ENCODE measurements at regions not wholly inside any gene's neighbourhood (a gene's known extent, or its start where the extent isn't known, plus 50 kb on each side); places are given as distances from the start of the nearest gene placed in this dataset.

DNA sequence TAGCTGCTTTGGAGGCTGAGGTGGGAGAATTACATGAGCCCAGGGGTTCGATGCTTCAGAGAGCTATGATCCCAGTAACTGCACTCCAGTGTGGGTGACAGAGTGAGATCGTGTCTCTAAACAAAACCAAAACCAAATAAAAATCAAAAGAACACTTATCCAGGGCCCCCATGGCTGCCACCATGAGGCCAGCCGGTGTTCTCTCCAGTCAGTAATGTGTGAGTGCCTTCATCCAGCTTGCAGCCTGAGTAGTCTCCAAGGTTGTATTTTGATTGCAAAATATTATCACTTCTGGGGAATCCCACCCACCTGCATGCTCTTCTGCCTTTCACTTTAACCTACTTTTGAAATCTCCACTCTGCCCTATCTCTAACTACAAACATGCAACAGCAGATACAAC lies 221.0 kb upstream of the WSB1 start:
- no peak overlapping the region for H3K27ac Mint-ChIP-seq
- intact Hi-C loops (cut with micrococcal nuclease): no loop called here
- no peaks in the 10 kb centered on the region for H3K9me3 Mint-ChIP-seq
- no peaks in the 10 kb centered on the region for H3K36me3 Mint-ChIP-seq (ENCODE audit: low read depth)
- peaks cover 4% of the 10 kb centered on the region for H3K27me3 Mint-ChIP-seq (ENCODE audit: low read depth)
- CTCF ChIA-PET: no interaction called here
- no peaks in the 10 kb centered on the region for H3K4me1 Mint-ChIP-seq (ENCODE audit: low read depth)
- no peak for DNase-seq
- no peak overlapping the region for H3K4me3 Mint-ChIP-seq

DNA sequence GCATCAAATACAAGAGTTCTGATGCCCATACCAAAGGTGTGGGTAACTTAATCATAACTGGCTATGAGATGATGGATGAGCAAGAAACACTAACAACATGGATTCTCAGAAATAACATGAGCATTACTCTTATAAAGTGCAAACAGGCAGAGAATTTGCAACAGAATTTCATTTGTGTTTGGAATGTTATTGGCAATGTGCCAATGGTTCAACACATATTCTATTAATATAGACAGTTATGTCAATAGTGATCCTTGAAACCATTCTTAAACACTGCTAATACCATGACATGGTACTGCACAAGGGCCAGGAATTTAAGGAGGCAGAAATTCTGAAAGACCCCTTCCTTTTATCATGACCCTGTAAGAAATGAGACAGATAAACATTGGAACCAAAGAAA lies 217.1 kb upstream of the WSB1 start:
- H3K4me1 Mint-ChIP-seq (ENCODE audit: low read depth): no peaks in the 10 kb centered on the region
- no peaks in the 10 kb centered on the region for H3K9me3 Mint-ChIP-seq
- CTCF ChIA-PET: no interaction called here
- H3K27ac Mint-ChIP-seq: no peak overlapping the region
- no peak overlapping the region for H3K4me3 Mint-ChIP-seq
- H3K27me3 Mint-ChIP-seq (ENCODE audit: low read depth): peaks cover 9% of the 10 kb centered on the region
- DNase-seq: no peak
- H3K36me3 Mint-ChIP-seq (ENCODE audit: low read depth): no peaks in the 10 kb centered on the region
- intact Hi-C loops (cut with micrococcal nuclease): no loop called here

DNA sequence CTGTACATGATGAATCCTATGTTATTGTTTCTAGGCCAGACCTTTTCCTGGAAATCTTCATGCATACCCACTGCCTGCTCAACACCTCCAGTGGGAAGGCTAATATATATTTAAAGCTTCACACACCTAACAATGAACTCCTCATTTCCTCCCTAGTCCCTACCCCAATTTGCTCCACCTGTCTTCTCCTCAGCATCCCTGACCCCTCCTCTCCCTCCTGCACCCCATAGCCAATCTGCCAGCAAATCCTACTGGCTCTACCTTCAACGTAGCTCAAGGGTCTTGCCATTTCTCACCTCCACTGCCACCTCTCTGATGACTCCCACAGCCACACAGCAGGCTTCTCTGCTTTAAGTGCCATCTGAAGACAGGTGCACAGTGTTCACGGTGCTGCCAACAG lies 215.6 kb upstream of the WSB1 start:
- peaks cover 10% of the 10 kb centered on the region for H3K27me3 Mint-ChIP-seq (ENCODE audit: low read depth)
- no peaks in the 10 kb centered on the region for H3K9me3 Mint-ChIP-seq
- no peak overlapping the region for H3K4me3 Mint-ChIP-seq
- no peak for DNase-seq
- H3K36me3 Mint-ChIP-seq (ENCODE audit: low read depth): no peaks in the 10 kb centered on the region
- CTCF ChIA-PET: no interaction called here
- H3K4me1 Mint-ChIP-seq (ENCODE audit: low read depth): no peaks in the 10 kb centered on the region
- intact Hi-C loops (cut with micrococcal nuclease): no loop called here
- H3K27ac Mint-ChIP-seq: no peak overlapping the region

DNA sequence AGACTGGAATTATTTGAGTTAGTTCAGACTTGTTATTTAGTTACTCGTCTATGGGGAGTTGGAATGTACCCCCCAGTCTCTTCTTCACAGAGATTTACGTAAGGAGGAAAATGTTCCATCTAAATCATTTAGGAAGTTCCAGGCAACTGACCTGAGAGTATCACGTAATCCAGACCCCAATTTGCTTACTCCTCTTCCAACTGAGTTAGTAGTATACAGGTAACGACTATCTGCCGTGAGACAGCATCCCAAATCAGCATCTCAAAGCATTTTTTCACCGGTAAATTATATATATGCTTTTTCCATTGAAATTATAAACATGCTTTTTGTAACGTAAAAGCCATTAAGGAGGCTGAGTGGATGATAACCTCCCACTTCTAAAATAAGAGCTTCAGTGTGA lies 214.3 kb upstream of the WSB1 start:
- no peak for DNase-seq
- Mint-ChIP-seq H3K27me3 (ENCODE audit: low read depth) (peaks cover 14% of the 10 kb centered on the region), H3K36me3 (ENCODE audit: low read depth) (no peaks in the 10 kb centered on the region), H3K9me3 (no peaks in the 10 kb centered on the region), H3K27ac (no peak overlapping the region), H3K4me1 (ENCODE audit: low read depth) (no peaks in the 10 kb centered on the region), H3K4me3 (no peak overlapping the region)
- CTCF ChIA-PET: interaction anchor here (0.7 kb wide), 1 partner anchor 123 kb away, joined by 6 read pairs; no protein-coding TSS in a partner anchor
- intact Hi-C loops (cut with micrococcal nuclease): no loop called here

DNA sequence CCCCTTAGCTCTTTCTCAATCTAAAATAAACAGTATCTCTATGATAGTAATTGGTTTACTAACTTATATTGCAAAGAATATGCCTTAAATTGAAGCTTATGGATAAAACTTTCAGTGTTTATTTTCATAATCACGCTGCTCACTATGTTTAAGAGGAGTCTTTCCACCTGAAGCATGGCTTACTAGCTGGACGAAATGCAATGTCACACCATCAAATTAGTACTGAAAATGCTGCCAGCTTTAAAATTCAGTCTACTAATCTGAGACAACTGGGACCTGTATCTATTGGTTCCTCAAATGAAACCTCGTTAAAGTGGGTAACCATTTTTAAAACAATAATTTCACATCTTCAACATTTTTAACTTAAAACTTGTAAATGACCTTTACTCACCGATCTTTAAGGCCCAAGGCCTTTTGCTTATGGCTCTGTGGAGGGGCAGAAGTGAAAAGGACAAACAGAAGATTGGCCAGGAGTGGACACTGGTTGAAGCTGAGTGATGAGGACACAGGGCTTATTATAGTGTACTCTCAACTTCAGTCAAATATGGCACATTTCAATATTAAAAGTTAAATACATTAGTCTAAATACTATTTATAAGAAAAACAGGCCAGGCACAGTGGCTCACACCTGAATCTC lies 212.8 kb upstream of the WSB1 start:
- H3K9me3 Mint-ChIP-seq: no peaks in the 10 kb centered on the region
- intact Hi-C loops (cut with micrococcal nuclease): no loop called here
- no peak overlapping the region for H3K4me3 Mint-ChIP-seq
- DNase-seq: no peak
- no peak overlapping the region for H3K27ac Mint-ChIP-seq
- CTCF ChIA-PET: no interaction called here
- H3K27me3 Mint-ChIP-seq (ENCODE audit: low read depth): peaks cover 10% of the 10 kb centered on the region
- H3K4me1 Mint-ChIP-seq (ENCODE audit: low read depth): no peaks in the 10 kb centered on the region
- H3K36me3 Mint-ChIP-seq (ENCODE audit: low read depth): no peaks in the 10 kb centered on the region

DNA sequence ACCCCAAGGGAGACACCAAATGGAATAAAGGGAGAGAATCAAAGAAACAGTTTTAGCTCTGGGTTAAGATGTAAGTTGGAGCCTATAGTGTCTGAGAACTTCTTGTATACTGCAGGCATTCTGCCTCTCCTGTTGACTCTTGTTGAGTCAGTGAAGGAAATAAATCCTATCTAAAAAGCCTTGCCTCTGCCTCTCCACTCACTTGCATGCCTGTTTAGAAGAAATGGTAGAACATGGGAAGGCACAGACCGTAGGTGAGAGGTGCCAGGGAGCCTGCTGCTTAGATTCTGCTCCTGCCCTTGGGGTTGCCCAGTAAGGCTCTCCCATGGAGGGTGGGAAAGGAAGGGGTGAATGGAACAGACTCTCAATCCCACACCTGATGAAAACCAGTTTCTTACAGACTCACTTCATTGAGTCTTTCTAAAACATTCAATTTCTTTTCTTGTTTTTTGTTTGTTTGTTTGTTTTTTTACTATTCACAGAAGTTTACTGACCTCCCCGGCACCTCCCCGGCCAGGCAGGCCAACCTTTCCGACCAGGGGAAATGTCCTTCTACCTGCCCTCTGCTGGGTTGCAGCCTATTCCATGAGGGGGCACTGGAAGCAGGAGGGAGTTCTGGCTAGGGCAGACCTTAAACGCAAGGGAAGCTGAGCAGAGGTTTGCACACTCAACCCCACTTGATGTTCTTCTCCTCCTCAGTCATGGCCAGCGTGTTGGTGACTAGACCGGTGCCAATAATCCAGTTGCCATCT lies 211.7 kb upstream of the WSB1 start:
- CTCF ChIA-PET: no interaction called here
- no peak overlapping the region for H3K4me3 Mint-ChIP-seq
- H3K9me3 Mint-ChIP-seq: no peaks in the 10 kb centered on the region
- no peak for DNase-seq
- intact Hi-C loops (cut with micrococcal nuclease): no loop called here
- peaks cover 10% of the 10 kb centered on the region for H3K27me3 Mint-ChIP-seq (ENCODE audit: low read depth)
- no peaks in the 10 kb centered on the region for H3K36me3 Mint-ChIP-seq (ENCODE audit: low read depth)
- H3K4me1 Mint-ChIP-seq (ENCODE audit: low read depth): no peaks in the 10 kb centered on the region
- H3K27ac Mint-ChIP-seq: no peak overlapping the region

DNA sequence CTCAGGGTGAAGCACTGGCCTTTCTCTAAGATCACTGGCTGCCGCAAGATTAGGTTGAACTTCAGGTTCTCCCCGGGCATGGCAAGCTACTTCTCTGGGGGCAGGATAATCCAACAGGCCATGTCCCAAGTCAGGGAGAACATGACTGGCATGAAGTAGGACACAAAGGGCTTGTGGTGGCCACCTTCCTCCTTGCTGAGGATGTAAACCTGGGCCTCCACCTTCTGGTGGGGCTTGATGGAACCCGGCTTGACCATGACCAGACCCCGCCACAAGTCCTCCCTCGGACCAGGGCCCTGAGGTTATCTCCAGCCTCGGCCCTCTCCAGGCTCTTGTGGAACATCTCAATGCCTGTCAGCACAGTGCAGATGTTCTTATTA lies 211.1 kb upstream of the WSB1 start:
- peaks cover 10% of the 10 kb centered on the region for H3K27me3 Mint-ChIP-seq (ENCODE audit: low read depth)
- H3K27ac Mint-ChIP-seq: no peak overlapping the region
- no peaks in the 10 kb centered on the region for H3K36me3 Mint-ChIP-seq (ENCODE audit: low read depth)
- intact Hi-C loops (cut with micrococcal nuclease): no loop called here
- no peaks in the 10 kb centered on the region for H3K9me3 Mint-ChIP-seq
- DNase-seq: no peak
- no peak overlapping the region for H3K4me3 Mint-ChIP-seq
- H3K4me1 Mint-ChIP-seq (ENCODE audit: low read depth): no peaks in the 10 kb centered on the region
- CTCF ChIA-PET: no interaction called here

DNA sequence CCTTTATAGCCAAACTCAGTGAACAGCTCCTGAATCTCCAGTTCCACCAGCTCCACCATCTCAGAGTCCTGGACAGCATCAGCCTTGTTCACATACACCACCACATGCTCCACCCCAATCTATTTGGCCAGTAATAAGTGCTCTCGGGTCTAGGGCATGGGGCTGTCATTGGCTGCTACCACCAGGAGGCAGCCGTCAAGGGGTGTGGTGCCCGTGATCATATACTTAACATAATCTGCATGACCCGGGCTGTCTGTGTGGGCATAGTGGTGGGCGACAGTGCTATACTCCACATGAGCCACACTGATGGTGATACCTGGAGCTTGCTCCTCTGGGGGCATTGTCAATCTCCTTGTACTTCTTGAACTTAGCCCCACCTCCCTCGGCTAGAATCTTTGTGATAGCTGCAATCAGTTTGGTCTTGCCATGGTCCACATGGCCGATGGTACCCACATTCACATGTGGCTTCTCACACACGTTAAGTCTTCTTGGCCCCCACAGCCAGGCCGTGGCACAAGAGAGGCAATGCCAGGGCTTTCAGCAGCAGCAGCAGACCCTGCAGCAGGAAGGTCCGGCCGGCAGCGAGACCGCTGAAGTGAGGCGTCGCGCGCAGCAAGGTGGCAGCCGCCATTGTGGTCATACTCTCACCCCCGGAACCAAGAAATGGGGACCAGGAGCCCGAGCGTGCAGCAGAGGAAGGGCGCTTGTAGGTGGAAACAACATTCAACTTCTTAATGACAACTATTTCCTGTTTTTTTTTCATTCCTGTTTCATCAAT lies 210.3 kb upstream of the WSB1 start:
- peaks cover 10% of the 10 kb centered on the region for H3K27me3 Mint-ChIP-seq (ENCODE audit: low read depth)
- H3K36me3 Mint-ChIP-seq (ENCODE audit: low read depth): no peaks in the 10 kb centered on the region
- no peaks in the 10 kb centered on the region for H3K9me3 Mint-ChIP-seq
- no peak overlapping the region for H3K4me3 Mint-ChIP-seq
- CTCF ChIA-PET: no interaction called here
- no peak overlapping the region for H3K27ac Mint-ChIP-seq
- intact Hi-C loops (cut with micrococcal nuclease): no loop called here
- DNase-seq: no peak
- no peaks in the 10 kb centered on the region for H3K4me1 Mint-ChIP-seq (ENCODE audit: low read depth)

DNA sequence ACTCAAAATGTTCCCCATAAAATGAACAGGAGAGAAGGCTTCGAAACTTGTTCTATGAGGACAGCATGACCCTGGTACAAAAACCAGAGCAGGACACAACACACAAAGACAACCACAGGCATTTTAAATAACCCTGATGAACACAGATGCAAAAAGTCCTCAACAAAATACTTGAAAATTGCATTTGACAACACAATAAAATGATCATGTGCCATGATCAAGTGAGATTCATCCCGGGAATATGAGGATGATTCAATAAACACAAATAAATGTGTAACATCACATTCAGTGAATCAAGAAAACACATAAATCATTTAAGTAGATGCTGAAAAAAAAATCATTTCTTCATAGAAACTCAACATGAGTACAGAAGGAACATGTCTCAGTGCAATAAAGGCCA lies 208.4 kb upstream of the WSB1 start:
- Mint-ChIP-seq H3K27ac (no peak overlapping the region), H3K27me3 (ENCODE audit: low read depth) (peaks cover 11% of the 10 kb centered on the region), H3K4me3 (no peak overlapping the region), H3K9me3 (no peaks in the 10 kb centered on the region), H3K4me1 (ENCODE audit: low read depth) (no peaks in the 10 kb centered on the region), H3K36me3 (ENCODE audit: low read depth) (no peaks in the 10 kb centered on the region)
- intact Hi-C loops (cut with micrococcal nuclease): no loop called here
- CTCF ChIA-PET: no interaction called here
- no peak for DNase-seq

DNA sequence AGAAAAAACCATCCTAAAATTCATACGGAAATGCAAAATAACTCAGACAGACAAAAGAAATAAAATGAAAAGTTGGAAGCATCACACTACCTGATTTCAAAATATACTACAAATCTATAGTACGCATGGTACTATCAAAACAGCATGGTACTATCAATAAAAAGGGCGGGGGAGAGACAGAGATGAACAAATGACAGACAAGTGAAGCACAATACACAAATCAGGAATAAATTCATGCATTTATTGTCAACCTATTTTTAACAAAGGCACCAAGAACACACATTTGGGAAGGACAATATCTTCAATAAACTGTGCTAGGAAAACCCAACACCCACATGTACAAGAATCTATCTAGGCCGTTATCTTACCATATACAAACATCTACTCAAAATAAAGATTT lies 207.4 kb upstream of the WSB1 start:
- no peaks in the 10 kb centered on the region for H3K36me3 Mint-ChIP-seq (ENCODE audit: low read depth)
- H3K27ac Mint-ChIP-seq: no peak overlapping the region
- H3K4me3 Mint-ChIP-seq: no peak overlapping the region
- no peaks in the 10 kb centered on the region for H3K9me3 Mint-ChIP-seq
- no peak for DNase-seq
- H3K27me3 Mint-ChIP-seq (ENCODE audit: low read depth): peaks cover 12% of the 10 kb centered on the region
- CTCF ChIA-PET: no interaction called here
- intact Hi-C loops (cut with micrococcal nuclease): no loop called here
- no peaks in the 10 kb centered on the region for H3K4me1 Mint-ChIP-seq (ENCODE audit: low read depth)

DNA sequence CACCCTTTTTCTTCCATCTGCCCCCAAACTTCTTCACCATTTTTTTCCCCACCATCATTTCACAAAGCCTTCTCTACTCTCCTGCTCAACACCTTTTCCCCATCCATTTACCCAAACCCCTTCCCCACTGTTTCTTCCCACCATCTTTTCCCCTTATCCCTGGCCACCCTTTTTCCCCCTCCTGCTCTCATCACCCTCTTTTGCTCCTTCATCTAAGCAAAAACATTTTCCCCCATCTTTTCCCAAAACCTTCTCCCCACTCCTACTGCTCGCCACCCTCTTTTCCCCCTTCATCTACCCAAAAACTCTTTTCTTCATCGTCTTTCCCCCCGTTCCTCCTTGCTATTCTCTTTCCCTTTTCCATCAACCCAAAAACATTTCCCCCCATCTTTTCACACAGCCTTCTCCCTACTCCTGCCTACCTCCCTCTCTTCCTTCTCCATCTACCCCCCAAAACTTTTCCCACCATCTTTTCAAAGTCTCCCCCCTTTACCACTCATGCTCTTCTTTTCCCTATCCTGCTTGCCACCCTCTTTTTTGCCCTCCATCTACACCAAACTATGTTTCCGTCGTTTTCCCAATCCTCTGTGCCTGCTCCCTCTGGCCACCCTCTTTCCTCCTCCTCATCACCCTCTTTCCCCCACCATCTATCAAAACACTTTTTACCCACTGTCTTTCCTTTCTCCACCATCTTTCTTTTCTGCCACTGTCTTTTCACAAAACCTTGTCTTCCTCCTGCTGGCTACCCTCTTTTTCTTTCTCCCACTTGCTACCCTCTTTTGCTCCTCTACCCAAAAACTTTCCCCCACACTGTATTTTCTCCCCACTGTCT lies 205.8 kb upstream of the WSB1 start:
- CTCF ChIA-PET: no interaction called here
- H3K4me3 Mint-ChIP-seq: no peak overlapping the region
- no peak for DNase-seq
- H3K27ac Mint-ChIP-seq: no peak overlapping the region
- H3K36me3 Mint-ChIP-seq (ENCODE audit: low read depth): no peaks in the 10 kb centered on the region
- H3K4me1 Mint-ChIP-seq (ENCODE audit: low read depth): no peaks in the 10 kb centered on the region
- intact Hi-C loops (cut with micrococcal nuclease): no loop called here
- peaks cover 16% of the 10 kb centered on the region for H3K27me3 Mint-ChIP-seq (ENCODE audit: low read depth)
- H3K9me3 Mint-ChIP-seq: no peaks in the 10 kb centered on the region

DNA sequence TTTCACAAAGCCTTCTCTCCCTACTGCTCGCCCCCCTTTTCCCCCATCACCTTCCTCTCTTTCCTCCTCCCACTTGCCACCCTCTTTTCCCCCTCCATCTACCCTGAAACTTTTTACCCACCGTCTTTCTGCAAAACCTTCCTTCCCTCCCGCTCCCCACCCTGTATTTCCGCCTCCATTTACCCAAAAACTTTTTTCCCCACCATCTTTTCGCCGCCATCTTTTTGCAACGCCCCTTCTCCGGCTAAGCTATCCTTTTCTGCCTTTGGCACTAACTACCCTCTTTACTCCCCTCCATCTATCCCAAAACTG lies 205.2 kb upstream of the WSB1 start:
- no peaks in the 10 kb centered on the region for H3K9me3 Mint-ChIP-seq
- DNase-seq: no peak
- no peaks in the 10 kb centered on the region for H3K4me1 Mint-ChIP-seq (ENCODE audit: low read depth)
- CTCF ChIA-PET: no interaction called here
- intact Hi-C loops (cut with micrococcal nuclease): no loop called here
- H3K27ac Mint-ChIP-seq: no peak overlapping the region
- H3K36me3 Mint-ChIP-seq (ENCODE audit: low read depth): no peaks in the 10 kb centered on the region
- H3K27me3 Mint-ChIP-seq (ENCODE audit: low read depth): peaks cover 10% of the 10 kb centered on the region
- H3K4me3 Mint-ChIP-seq: no peak overlapping the region

Data from activated naive CD4-positive, alpha-beta T cell treated with anti-CD3 and anti-CD28 coated beads for 36 hours (primary cell).